ENCODE measurements at regions not wholly inside any gene's neighbourhood (a gene's known extent, or its start where the extent isn't known, plus 50 kb on each side); places are given as distances from the start of the nearest gene placed in this dataset.

- TF ChIP-seq CTCF (IDR thresholded peaks at IDR 0.05) (no peak), POLR2A (IDR thresholded peaks at IDR 0.05; ENCODE audit: low read length) (no peak), RAD21 (conservative IDR thresholded peaks at IDR 0.05 in 1 of 2, IDR thresholded peaks at IDR 0.05 in 1 of 2) (no peak), REST (IDR thresholded peaks at IDR 0.05) (no peak)
Observed at GRCh38 chr7:120165227-120165626, 107.7 kb upstream of the KCND2 start.
